ENCODE measurements at regions not wholly inside any gene's neighbourhood (a gene's known extent, or its start where the extent isn't known, plus 50 kb on each side); places are given as distances from the start of the nearest gene placed in this dataset.

- DNase-seq (ENCODE audit: extremely low spot score): no peak
- ChIA-PET POLR2A (no interaction called here), CTCF (interaction anchor here (1.0 kb wide), 1 partner anchor 9 kb away, joined by 5 read pairs; no protein-coding TSS in a partner anchor)
- TF ChIP-seq, protein P1, sequence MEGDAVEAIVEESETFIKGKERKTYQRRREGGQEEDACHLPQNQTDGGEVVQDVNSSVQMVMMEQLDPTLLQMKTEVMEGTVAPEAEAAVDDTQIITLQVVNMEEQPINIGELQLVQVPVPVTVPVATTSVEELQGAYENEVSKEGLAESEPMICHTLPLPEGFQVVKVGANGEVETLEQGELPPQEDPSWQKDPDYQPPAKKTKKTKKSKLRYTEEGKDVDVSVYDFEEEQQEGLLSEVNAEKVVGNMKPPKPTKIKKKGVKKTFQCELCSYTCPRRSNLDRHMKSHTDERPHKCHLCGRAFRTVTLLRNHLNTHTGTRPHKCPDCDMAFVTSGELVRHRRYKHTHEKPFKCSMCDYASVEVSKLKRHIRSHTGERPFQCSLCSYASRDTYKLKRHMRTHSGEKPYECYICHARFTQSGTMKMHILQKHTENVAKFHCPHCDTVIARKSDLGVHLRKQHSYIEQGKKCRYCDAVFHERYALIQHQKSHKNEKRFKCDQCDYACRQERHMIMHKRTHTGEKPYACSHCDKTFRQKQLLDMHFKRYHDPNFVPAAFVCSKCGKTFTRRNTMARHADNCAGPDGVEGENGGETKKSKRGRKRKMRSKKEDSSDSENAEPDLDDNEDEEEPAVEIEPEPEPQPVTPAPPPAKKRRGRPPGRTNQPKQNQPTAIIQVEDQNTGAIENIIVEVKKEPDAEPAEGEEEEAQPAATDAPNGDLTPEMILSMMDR (IDR thresholded peaks at IDR 0.05; ENCODE audit: control extremely low read depth, extremely low read depth, low read depth, missing control alignments): no peak
Observed at GRCh38 chr4:64969081-64969480, 559.8 kb upstream of the TECRL start.

- ChIA-PET POLR2A (no interaction called here), CTCF (no interaction called here)
- DNase-seq (ENCODE audit: extremely low spot score): no peak
- TF ChIP-seq, protein P1 (IDR thresholded peaks at IDR 0.05; ENCODE audit: control extremely low read depth, extremely low read depth, low read depth, missing control alignments): no peak
Observed at GRCh38 chr4:64967286-64967685, 558.0 kb upstream of the TECRL start.

- DNase-seq (ENCODE audit: extremely low spot score): no peak
- TF ChIP-seq, protein P1 (IDR thresholded peaks at IDR 0.05; ENCODE audit: control extremely low read depth, extremely low read depth, low read depth, missing control alignments): no peak
- ChIA-PET CTCF (no interaction called here), POLR2A (no interaction called here)
Observed at GRCh38 chr4:64960516-64960915, 551.3 kb upstream of the TECRL start.

GRCh38 chr4:64940698-64941097 lies 531.4 kb upstream of the TECRL start:
- ChIA-PET CTCF (no interaction called here), POLR2A (no interaction called here)
- DNase-seq (ENCODE audit: extremely low spot score): no peak
- TF ChIP-seq, protein P1 (IDR thresholded peaks at IDR 0.05; ENCODE audit: control extremely low read depth, extremely low read depth, low read depth, missing control alignments): no peak

DNA sequence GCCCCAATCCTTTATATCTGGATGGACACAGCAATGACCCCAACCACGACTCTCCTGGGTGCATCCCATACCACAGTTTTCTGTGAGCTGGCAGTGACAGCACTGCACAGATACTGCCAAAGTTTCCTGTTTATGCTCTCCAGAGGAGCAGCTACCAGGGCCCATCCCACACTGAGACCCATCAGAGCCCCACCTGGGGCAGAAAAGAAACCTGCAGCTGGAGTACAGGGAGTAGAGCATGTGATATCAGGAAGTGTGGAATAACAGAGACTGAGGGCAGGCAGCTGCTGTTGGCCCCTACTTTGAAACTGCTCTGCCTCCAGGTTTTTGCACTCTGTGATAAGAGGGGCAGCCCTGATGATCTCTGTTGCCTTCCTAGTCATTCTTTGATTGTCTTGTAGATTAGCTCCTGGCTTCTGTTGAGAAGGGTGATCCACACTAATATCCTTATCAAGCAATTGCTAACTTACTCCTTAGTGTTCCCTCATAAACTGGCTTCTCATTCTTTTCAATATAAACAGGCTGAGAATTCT lies 526.3 kb upstream of the TECRL start:
- POLR2A ChIA-PET: no interaction called here
- TF ChIP-seq, protein P1 (IDR thresholded peaks at IDR 0.05; ENCODE audit: control extremely low read depth, extremely low read depth, low read depth, missing control alignments): no peak
- CTCF ChIA-PET: no interaction called here
- DNase-seq (ENCODE audit: extremely low spot score): no peak

DNA sequence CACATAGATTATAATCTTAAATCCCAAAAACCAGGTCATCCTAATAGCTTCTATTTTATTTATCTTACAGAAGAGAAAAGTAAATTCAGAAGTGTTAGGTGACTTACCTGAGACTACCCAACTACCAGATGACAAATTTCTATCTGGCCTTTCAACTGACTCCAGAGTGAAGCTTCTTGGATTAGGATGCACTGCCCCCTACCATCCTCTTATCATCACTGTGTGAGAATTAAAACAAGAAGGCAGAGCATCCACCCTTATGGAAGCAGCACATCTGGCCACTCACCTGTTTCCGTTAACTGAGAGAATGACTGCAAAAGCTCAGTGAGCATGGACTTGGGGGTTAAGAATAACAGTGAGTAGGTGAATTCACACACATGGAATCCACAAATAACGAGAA lies 502.6 kb upstream of the TECRL start:
- TF ChIP-seq, protein P1 (IDR thresholded peaks at IDR 0.05; ENCODE audit: control extremely low read depth, extremely low read depth, low read depth, missing control alignments): no peak
- no peak for DNase-seq (ENCODE audit: extremely low spot score)
- CTCF ChIA-PET: interaction anchor here (1.0 to 1.7 kb wide), 2 partner anchors 11 to 25 kb away, joined by 3 read pairs; no protein-coding TSS in a partner anchor
- POLR2A ChIA-PET: no interaction called here

Data from GM10248 (cell line).